ENCODE measurements at regions not wholly inside any gene's neighbourhood (a gene's known extent, or its start where the extent isn't known, plus 50 kb on each side); places are given as distances from the start of the nearest gene placed in this dataset.
"Not testable (repeated sequence)": the region's sequence is repeated elsewhere in the genome, so short reads cannot be mapped to it uniquely, and the experiment has no call there.

DNA sequence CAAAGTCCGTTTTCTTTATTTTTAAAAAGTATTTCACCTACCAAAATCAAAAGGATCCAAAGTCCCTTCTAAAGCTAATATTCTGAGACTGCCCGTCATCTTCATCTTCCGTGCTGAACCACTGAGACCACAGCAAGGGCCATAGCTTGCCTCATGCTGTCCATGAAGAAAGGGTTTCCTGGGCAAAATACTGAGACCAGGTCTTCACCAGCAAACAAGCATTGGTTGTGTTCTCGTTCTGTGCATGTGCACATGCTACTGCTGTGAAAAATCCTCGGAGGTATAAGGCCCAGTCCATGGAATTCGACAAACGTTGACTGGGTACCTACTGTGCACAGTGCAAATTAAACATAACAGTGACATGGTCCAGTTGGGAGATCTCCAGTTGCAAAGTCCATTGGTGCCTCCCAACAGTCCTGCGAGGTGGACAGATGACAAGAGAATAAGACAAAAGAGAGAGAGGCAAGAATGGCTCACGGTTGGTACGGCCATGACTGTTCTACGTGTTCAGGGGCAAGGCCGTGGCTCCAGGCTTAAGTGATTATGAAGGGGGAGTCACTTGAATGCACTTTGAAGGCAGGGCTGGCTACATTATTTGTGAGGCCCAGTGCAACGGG is 192.6 kb upstream of the GLI2 start:
- TF ChIP-seq POLR2A (IDR thresholded peaks at IDR 0.05; ENCODE audit: low read depth, low read length) (no peak), POLR2AphosphoS5 (IDR thresholded peaks at IDR 0.05; ENCODE audit: low read depth, low read length) (no peak), POU2F2 (IDR thresholded peaks at IDR 0.05; ENCODE audit: low read depth, low read length) (no peak), SPI1 (IDR thresholded peaks at IDR 0.05; ENCODE audit: low read depth, low read length) (no peak)
- no peak for DNase-seq (ENCODE audit: insufficient read length, low spot score)
- FAIRE-seq: no peak

- DNase-seq (ENCODE audit: insufficient read length, low spot score) (no peak), FAIRE-seq (no peak)
- TF ChIP-seq PAX5 (IDR thresholded peaks at IDR 0.05; ENCODE audit: insufficient read depth, low read length, severe bottlenecking) (no peak), POLR2AphosphoS5 (IDR thresholded peaks at IDR 0.05; ENCODE audit: low read depth, low read length) (no peak), POLR2A (IDR thresholded peaks at IDR 0.05; ENCODE audit: low read depth, low read length) (no peak), SPI1 (IDR thresholded peaks at IDR 0.05; ENCODE audit: low read depth, low read length) (no peak), POU2F2 (IDR thresholded peaks at IDR 0.05; ENCODE audit: low read depth, low read length) (no peak), TAF1 (IDR thresholded peaks at IDR 0.05; ENCODE audit: low read depth, low read length) (no peak)
Measured at GRCh38 chr2:120543899-120544298, 191.8 kb upstream of the GLI2 start.

DNA sequence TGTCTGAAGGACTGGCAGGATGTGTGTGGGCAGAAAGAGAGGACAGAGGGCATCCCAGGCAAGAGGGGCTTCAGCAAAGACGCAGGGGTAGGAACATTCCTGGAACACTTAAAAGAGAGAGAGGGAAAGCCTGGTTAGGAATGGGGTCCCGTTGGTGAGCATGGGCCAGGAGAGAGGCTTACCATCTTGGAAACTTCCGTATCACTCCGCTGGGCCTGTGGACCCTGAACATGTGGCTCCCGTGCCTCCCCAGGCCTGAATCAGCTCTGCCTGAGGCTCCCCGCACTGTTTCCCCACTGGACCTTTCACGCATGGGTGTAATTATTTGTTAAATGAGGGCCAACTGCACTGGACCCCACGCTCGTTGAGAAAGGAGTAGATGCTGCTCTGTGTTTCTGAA is 191.1 kb upstream of the GLI2 start:
- DNase-seq (ENCODE audit: insufficient read length, low spot score) (no peak), FAIRE-seq (no peak)
- TF ChIP-seq POLR2A (IDR thresholded peaks at IDR 0.05; ENCODE audit: low read depth, low read length) (no peak), POU2F2 (IDR thresholded peaks at IDR 0.05; ENCODE audit: low read depth, low read length) (no peak), TAF1 (IDR thresholded peaks at IDR 0.05; ENCODE audit: low read depth, low read length) (no peak), PAX5 (IDR thresholded peaks at IDR 0.05; ENCODE audit: insufficient read depth, low read length, severe bottlenecking) (no peak), SPI1 (IDR thresholded peaks at IDR 0.05; ENCODE audit: low read depth, low read length) (no peak), POLR2AphosphoS5 (IDR thresholded peaks at IDR 0.05; ENCODE audit: low read depth, low read length) (no peak)

DNA sequence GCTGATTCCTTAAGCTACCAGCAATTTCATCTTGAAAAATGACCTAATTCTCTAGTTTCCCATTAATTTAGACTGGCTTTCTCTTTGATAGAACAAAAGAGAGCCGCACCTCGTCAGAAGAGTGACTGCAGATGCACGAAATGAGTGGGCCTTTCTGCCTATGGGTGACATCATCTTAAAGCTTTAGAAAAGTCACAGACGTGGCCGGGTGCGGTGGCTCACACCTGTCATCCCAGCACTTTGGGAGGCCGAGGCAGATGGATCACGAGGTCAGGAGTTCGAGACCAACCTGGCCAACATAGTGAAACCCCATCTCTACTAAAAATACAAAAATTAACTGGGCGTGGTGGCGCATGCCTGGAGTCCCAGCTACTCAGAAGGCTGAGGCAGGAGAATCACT is 190.7 kb upstream of the GLI2 start:
- not testable (repeated sequence) for FAIRE-seq

GRCh38 chr2:120545521-120546047 is 190.1 kb upstream of the GLI2 start:
- DNase-seq (ENCODE audit: insufficient read length, low spot score) (no peak), FAIRE-seq (no peak)
- TF ChIP-seq POLR2AphosphoS5 (IDR thresholded peaks at IDR 0.05; ENCODE audit: low read depth, low read length): no peak

More for the DNA sequence above, 190.7 kb upstream of the GLI2 start:
- DNase-seq (ENCODE audit: insufficient read length, low spot score): not testable (repeated sequence)

- DNase-seq (ENCODE audit: insufficient read length, low spot score) (no peak), FAIRE-seq (no peak)
- TF ChIP-seq SPI1 (IDR thresholded peaks at IDR 0.05; ENCODE audit: low read depth, low read length) (no peak), POLR2A (IDR thresholded peaks at IDR 0.05; ENCODE audit: low read depth, low read length) (no peak), PAX5 (IDR thresholded peaks at IDR 0.05; ENCODE audit: insufficient read depth, low read length, severe bottlenecking) (no peak), POU2F2 (IDR thresholded peaks at IDR 0.05; ENCODE audit: low read depth, low read length) (no peak), POLR2AphosphoS5 (IDR thresholded peaks at IDR 0.05; ENCODE audit: low read depth, low read length) (no peak), TAF1 (IDR thresholded peaks at IDR 0.05; ENCODE audit: low read depth, low read length) (no peak)
Measured at GRCh38 chr2:120546048-120546864, 189.4 kb upstream of the GLI2 start.

GRCh38 chr2:120546865-120547390 is 188.7 kb upstream of the GLI2 start:
- FAIRE-seq (no peak), DNase-seq (ENCODE audit: insufficient read length, low spot score) (no peak)
- TF ChIP-seq POU2F2 (IDR thresholded peaks at IDR 0.05; ENCODE audit: low read depth, low read length) (no peak), TAF1 (IDR thresholded peaks at IDR 0.05; ENCODE audit: low read depth, low read length) (no peak), POLR2AphosphoS5 (IDR thresholded peaks at IDR 0.05; ENCODE audit: low read depth, low read length) (no peak), PAX5 (IDR thresholded peaks at IDR 0.05; ENCODE audit: insufficient read depth, low read length, severe bottlenecking) (no peak), POLR2A (IDR thresholded peaks at IDR 0.05; ENCODE audit: low read depth, low read length) (no peak)

- FAIRE-seq (no peak), DNase-seq (ENCODE audit: insufficient read length, low spot score) (no peak)
- no peak for TF ChIP-seq POLR2A (IDR thresholded peaks at IDR 0.05; ENCODE audit: low read depth, low read length)
- TF ChIP-seq TAF1 (IDR thresholded peaks at IDR 0.05; ENCODE audit: low read depth, low read length): no peak
- TF ChIP-seq SPI1 (IDR thresholded peaks at IDR 0.05; ENCODE audit: low read depth, low read length): no peak
- TF ChIP-seq POU2F2 (IDR thresholded peaks at IDR 0.05; ENCODE audit: low read depth, low read length): no peak
- no peak for TF ChIP-seq POLR2AphosphoS5 (IDR thresholded peaks at IDR 0.05; ENCODE audit: low read depth, low read length)
- no peak for TF ChIP-seq PAX5 (IDR thresholded peaks at IDR 0.05; ENCODE audit: insufficient read depth, low read length, severe bottlenecking)
Measured at GRCh38 chr2:120547662-120548061, 188.0 kb upstream of the GLI2 start.

GRCh38 chr2:120548627-120549608 is 186.8 kb upstream of the GLI2 start:
- DNase-seq (ENCODE audit: insufficient read length, low spot score) (no peak), FAIRE-seq (no peak)
- TF ChIP-seq POLR2AphosphoS5 (IDR thresholded peaks at IDR 0.05; ENCODE audit: low read depth, low read length): no peak
- no peak for TF ChIP-seq PAX5 (IDR thresholded peaks at IDR 0.05; ENCODE audit: insufficient read depth, low read length, severe bottlenecking)
- TF ChIP-seq TAF1 (IDR thresholded peaks at IDR 0.05; ENCODE audit: low read depth, low read length): no peak
- TF ChIP-seq SPI1 (IDR thresholded peaks at IDR 0.05; ENCODE audit: low read depth, low read length): no peak
- no peak for TF ChIP-seq POLR2A (IDR thresholded peaks at IDR 0.05; ENCODE audit: low read depth, low read length)
- no peak for TF ChIP-seq POU2F2 (IDR thresholded peaks at IDR 0.05; ENCODE audit: low read depth, low read length)

Measured in GM12891 (cell line).